ENCODE measurements at regions not wholly inside any gene's neighbourhood (a gene's known extent, or its start where the extent isn't known, plus 50 kb on each side); places are given as distances from the start of the nearest gene placed in this dataset.
A peak's percentile ranks its signal among the peaks of the same experiment; 100 is the strongest.

DNA sequence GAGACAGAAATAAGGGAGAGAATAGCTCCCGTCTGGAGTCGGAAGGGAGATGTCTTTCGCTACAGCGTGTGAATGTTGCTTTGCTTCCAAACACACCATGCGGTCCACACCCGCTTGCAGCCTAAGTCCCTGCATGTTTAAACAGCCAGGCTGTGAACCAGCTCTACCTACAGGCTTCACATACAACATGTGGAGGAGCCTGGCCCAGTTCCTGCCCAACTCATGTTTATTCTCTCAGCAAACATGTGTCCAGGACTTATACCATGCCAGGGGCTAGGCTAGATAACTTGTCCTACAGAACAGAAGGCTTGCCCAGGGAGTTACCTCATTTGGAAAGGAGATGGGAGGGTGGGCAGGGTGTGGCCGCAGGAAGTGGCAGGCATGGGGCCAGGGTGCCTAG is 181.5 kb downstream of the FOXO1 start:
- DNase-seq: no peak
- H3K27me3 ChIP-seq: no peaks in the 10 kb centered on the region
- TF ChIP-seq CTCF (IDR thresholded peaks at IDR 0.05) (no peak), POLR2A (IDR thresholded peaks at IDR 0.05) (no peak)
- H3K4me3 ChIP-seq: no peak overlapping the region
- H3K4me1 ChIP-seq: peaks cover 0 to 3% (median 0%) of the 10 kb centered on the region in 4 donors
- peak overlapping the region in 3 of 4 donors; percentile 9 to 56 (median 47) for H3K27ac ChIP-seq
- H3K36me3 ChIP-seq: no peaks in the 10 kb centered on the region
- no peaks in the 10 kb centered on the region for H3K9me3 ChIP-seq

DNA sequence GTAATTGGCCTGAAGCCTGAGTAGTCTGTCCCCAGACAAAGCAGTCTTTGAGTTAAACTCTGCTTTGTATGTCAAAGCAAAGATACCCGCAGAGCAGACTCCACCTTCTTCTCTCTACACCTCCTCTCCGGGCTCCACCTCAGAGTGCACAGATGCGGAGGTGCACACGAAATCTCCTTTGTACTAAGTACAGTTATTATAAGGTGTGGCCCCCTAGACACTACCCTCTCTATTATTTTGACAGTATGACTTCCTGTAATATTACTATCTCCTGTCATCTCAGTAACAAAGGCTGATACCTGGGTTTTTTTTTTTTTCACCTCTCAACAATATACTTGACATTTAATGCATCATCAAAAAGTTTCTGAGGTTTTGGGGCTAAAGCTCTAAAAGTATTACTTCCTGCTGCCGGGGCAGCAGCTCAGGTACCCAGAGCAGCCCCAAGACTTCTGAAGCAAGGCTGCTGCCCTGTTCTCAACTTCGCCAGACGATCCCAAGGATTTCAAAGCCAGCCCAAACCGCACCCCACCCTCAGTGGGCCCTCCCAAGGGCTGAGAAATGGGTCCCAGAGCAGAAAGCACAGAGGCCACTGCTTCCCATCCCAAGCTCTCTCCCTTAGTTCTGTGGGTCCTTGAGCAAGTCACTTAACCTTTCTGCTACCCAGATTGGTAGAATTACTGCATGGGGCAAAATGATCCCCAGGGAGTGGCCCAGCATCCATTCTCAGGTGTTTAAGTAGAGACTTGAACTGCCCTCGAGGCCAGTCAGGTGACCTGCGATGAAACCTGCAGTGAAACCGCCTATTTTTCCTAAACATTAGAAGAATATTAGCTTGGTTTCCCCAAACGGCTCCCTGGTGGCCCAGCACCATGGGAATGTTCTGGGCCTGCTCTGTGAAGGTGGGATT is 180.6 kb downstream of the FOXO1 start:
- Histone ChIP-seq H3K27ac (peak overlapping the region in 3 of 4 donors; percentile 23 to 64 (median 56)), H3K27me3 (no peaks in the 10 kb centered on the region), H3K9me3 (no peaks in the 10 kb centered on the region), H3K4me3 (no peak overlapping the region), H3K4me1 (peaks cover 0 to 3% (median 0%) of the 10 kb centered on the region in 4 donors), H3K36me3 (no peaks in the 10 kb centered on the region)
- no peak for TF ChIP-seq CTCF (IDR thresholded peaks at IDR 0.05)
- no peak for TF ChIP-seq POLR2A (IDR thresholded peaks at IDR 0.05)
- peak in 2 of 3 donors; percentile 52 to 65 for DNase-seq

- H3K27ac ChIP-seq: peak overlapping the region in 1 of 4 donors; percentile 46
- no peak overlapping the region for H3K4me3 ChIP-seq
- H3K9me3 ChIP-seq: no peaks in the 10 kb centered on the region
- no peak for DNase-seq
- TF ChIP-seq CTCF (IDR thresholded peaks at IDR 0.05) (no peak), POLR2A (IDR thresholded peaks at IDR 0.05) (no peak)
- peaks cover 0 to 3% (median 0%) of the 10 kb centered on the region in 4 donors for H3K4me1 ChIP-seq
- no peaks in the 10 kb centered on the region for H3K27me3 ChIP-seq
- H3K36me3 ChIP-seq: no peaks in the 10 kb centered on the region
Measured at GRCh38 chr13:40486518-40487163, 179.8 kb downstream of the FOXO1 start.

DNA sequence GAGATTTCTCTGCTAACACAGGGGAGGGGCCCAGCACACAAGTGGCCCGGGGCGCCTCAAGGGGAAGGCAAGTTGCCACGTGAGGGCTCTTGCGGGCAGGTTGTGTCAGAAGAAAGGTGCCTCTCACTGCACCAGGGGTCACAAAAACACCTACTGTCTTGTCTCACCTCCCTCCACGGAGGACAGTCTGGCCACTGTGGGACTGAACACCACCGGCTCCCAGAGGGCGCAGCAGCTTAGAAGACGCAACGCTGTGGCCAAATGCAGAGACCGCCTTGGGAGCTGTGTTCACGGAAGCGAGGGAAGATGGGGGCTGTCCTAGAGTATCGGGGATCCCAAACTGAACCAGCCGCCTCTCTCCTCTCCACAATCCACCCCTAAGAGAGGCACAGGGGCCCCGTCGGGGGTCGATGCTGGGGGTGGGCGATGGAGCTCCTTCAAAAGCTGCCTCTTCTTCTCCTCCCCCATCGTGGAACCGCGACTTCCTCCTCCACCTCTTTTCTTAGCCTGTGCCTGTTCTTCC is 177.5 kb downstream of the FOXO1 start:
- H3K4me1 ChIP-seq: peaks cover 0 to 3% (median 0%) of the 10 kb centered on the region in 4 donors
- H3K9me3 ChIP-seq: no peaks in the 10 kb centered on the region
- no peaks in the 10 kb centered on the region for H3K27me3 ChIP-seq
- H3K27ac ChIP-seq: no peak overlapping the region
- H3K4me3 ChIP-seq: no peak overlapping the region
- H3K36me3 ChIP-seq: no peaks in the 10 kb centered on the region
- TF ChIP-seq CTCF (IDR thresholded peaks at IDR 0.05): no peak
- TF ChIP-seq POLR2A (IDR thresholded peaks at IDR 0.05): no peak
- no peak for DNase-seq

DNA sequence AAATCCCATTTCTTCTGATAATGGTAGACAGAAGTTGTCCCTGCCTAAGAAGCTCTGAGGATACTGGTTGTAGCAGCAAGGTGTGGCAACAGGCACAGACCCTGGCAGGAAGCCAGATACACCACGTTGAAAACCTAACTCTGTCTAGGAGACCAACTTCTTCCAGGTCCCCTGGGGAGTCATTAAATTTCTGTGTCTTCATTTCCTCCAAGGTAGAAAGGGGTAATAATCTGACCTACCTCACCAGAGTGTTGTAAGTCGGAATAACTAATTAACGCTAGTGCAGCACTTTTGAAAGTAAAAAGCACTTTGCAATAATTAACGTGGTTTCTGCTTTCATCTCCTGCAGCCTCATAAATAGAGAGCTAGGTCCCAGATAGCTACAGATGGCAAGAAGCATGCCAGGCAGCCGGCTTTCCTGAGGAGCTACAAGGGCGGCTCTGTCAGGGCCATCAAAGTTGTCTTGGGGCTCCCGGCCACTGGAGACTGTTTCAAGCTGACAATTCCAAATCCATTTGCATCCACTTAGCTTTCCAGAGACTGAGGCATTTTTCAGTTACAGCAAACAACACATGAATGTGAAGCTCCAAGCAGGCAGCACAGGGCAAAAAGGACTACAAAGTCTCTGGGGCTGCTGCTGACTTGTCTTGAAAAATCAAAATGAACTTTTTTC is 176.2 kb downstream of the FOXO1 start:
- no peak for TF ChIP-seq CTCF (IDR thresholded peaks at IDR 0.05)
- no peak for TF ChIP-seq POLR2A (IDR thresholded peaks at IDR 0.05)
- H3K4me1 ChIP-seq: peaks cover 0 to 1% (median 0%) of the 10 kb centered on the region in 4 donors
- no peak overlapping the region for H3K4me3 ChIP-seq
- peak in 2 of 3 donors; percentile 47 to 70 for DNase-seq
- no peaks in the 10 kb centered on the region for H3K27me3 ChIP-seq
- no peak overlapping the region for H3K27ac ChIP-seq
- no peaks in the 10 kb centered on the region for H3K36me3 ChIP-seq
- no peaks in the 10 kb centered on the region for H3K9me3 ChIP-seq

All from Peyer's patch (tissue), 4 donors.